Keratinocyte (primary cell): ENCODE measurements at regions not wholly inside any gene's neighbourhood (a gene's known extent, or its start where the extent isn't known, plus 50 kb on each side); places are given as distances from the start of the nearest gene placed in this dataset.

Experiments used
- DNase-seq: peaks from one replicate; pipeline ENCODE4 v3.0.0-alpha.2; 2011; ENCODE audit warnings: low read depth, missing footprints, low spot score
- FAIRE-seq: peaks from 2 replicates; lab custom pipeline; 2011; peaks lifted over from hg19 to GRCh38; lab: Jason Lieb, UNC
- H2AFZ ChIP-seq: 2 replicates; pipeline ENCODE4 v1.6.0; 2012; ENCODE audit warnings: low read length, control low read depth, inconsistent platforms; ENCODE audit not compliant: control insufficient read depth
- H3K27ac ChIP-seq: 2 replicates; pipeline ENCODE4 v1.5.1; 2011; ENCODE audit warnings: low read length; ENCODE audit not compliant: control insufficient read depth, insufficient read depth
- H3K27me3 ChIP-seq: 3 replicates; pipeline ENCODE4 v1.6.0; 2011; ENCODE audit warnings: low read length; ENCODE audit not compliant: control insufficient read depth, insufficient read depth; ENCODE audit errors: extremely low read depth
- H3K36me3 ChIP-seq, 2 experiments: 2 replicates in 1 of 2; 3 replicates in 1 of 2; pipeline ENCODE4 v1.5.1; 2011; ENCODE audit warnings: low read length in 2 of 2, mild to moderate bottlenecking in 1 of 2; ENCODE audit not compliant: control insufficient read depth in 2 of 2, insufficient read depth in 2 of 2; ENCODE audit errors: extremely low read depth in 1 of 2
- H3K4me1 ChIP-seq: 3 replicates; pipeline ENCODE4 v1.5.1; 2011; ENCODE audit warnings: low read length; ENCODE audit not compliant: control insufficient read depth, insufficient read depth; ENCODE audit errors: extremely low read depth
- H3K4me2 ChIP-seq: 3 replicates; pipeline ENCODE4 v1.6.0; 2011; ENCODE audit warnings: low read depth, low read length; ENCODE audit not compliant: control insufficient read depth, insufficient read depth; ENCODE audit errors: extremely low read depth
- H3K4me3 ChIP-seq, 3 experiments: fragments of 200-600 bp in 1 of 3; sonication (generic) in 1 of 3; 2 replicates in 2 of 3; 3 replicates in 1 of 3; pipeline ENCODE4 v1.5.1; 2011 to 2016; ENCODE audit warnings: low read length in 3 of 3, mild to moderate bottlenecking in 3 of 3, control low read depth in 2 of 3, inconsistent platforms in 1 of 3, low read depth in 1 of 3, mixed read lengths in 1 of 3, mixed run types in 1 of 3, moderate library complexity in 1 of 3; ENCODE audit not compliant: control insufficient read depth in 2 of 3, insufficient read depth in 2 of 3; ENCODE audit errors: extremely low read depth in 1 of 3
- H3K79me2 ChIP-seq: 2 replicates; pipeline ENCODE4 v1.6.0; 2012; ENCODE audit warnings: low read length; ENCODE audit not compliant: control insufficient read depth, insufficient read depth
- H3K9ac ChIP-seq: 3 replicates; pipeline ENCODE4 v1.6.0; 2011; ENCODE audit warnings: low read length; ENCODE audit not compliant: control insufficient read depth, insufficient read depth; ENCODE audit errors: extremely low read depth
- H3K9me1 ChIP-seq: 3 replicates; pipeline ENCODE4 v1.6.0; 2011; ENCODE audit warnings: low read length; ENCODE audit not compliant: control insufficient read depth, insufficient read depth; ENCODE audit errors: extremely low read depth
- H3K9me3 ChIP-seq: 2 replicates; pipeline ENCODE4 v1.5.1; 2012; ENCODE audit warnings: low read depth, low read length; ENCODE audit not compliant: control insufficient read depth
- H4K20me1 ChIP-seq: 3 replicates; pipeline ENCODE4 v1.6.0; 2011; ENCODE audit warnings: low read length; ENCODE audit not compliant: control insufficient read depth, insufficient read depth; ENCODE audit errors: extremely low read depth
- EZH2 ChIP-seq: IDR thresholded peaks from one replicate; pipeline ENCODE4 v1.6.1; 2012; ENCODE audit warnings: inconsistent platforms, mild to moderate bottlenecking, low read length, moderate library complexity
- dilution Hi-C: fragments of 300-500 bp; cut with MboI; formaldehyde crosslinking; loops from one replicate; pipeline ENCODE4 v1.7.0; 2020; ENCODE audit warnings: low sequenced_read_pairs; ENCODE audit not compliant: extremely low pct_ligation_motif_present
- TF ChIP-seq, protein P1 (sequence below), 3 experiments: IDR thresholded peaks in 1 of 3; conservative IDR thresholded peaks in 1 of 3; optimal IDR thresholded peaks in 1 of 3; 2 replicates in 2 of 3; 3 replicates in 1 of 3; pipeline versions ENCODE3 to v1.5.1; 2011; ENCODE audit warnings: low read length in 3 of 3, mild to moderate bottlenecking in 3 of 3, moderate library complexity in 2 of 3, control low read depth in 1 of 3, inconsistent platforms in 1 of 3; ENCODE audit not compliant: insufficient read depth in 2 of 3; ENCODE audit errors: extremely low read depth in 1 of 3

DNA sequence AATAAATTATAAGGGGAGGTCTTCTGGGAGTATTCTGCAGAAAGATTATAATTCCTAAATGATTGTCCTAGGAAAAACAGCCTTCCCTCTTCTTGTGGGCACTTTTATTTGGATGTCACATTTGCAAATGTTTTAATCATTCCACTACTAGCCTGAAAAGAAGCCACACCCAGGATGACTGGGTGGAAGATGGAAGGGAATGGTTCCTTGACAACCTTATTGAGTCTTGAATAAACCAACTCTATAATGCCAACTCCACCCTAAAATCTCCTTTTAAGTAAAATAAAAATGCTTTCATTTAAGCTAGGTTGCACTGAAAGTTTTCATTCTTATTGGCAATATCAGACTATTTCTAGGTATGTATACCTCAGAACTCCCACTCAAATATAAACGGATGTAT, 494.6 kb downstream of the RFC3 start:
- FAIRE-seq: no peak
- no peaks in the 10 kb centered on the region for H3K27me3 ChIP-seq
- H3K4me1 ChIP-seq: peaks cover 8% of the 10 kb centered on the region
- H3K79me2 ChIP-seq: no peaks in the 10 kb centered on the region
- H3K4me3 ChIP-seq: no peak overlapping the region
- dilution Hi-C loops: no loop called here
- no peaks in the 10 kb centered on the region for H3K9me1 ChIP-seq
- TF ChIP-seq, protein P1, sequence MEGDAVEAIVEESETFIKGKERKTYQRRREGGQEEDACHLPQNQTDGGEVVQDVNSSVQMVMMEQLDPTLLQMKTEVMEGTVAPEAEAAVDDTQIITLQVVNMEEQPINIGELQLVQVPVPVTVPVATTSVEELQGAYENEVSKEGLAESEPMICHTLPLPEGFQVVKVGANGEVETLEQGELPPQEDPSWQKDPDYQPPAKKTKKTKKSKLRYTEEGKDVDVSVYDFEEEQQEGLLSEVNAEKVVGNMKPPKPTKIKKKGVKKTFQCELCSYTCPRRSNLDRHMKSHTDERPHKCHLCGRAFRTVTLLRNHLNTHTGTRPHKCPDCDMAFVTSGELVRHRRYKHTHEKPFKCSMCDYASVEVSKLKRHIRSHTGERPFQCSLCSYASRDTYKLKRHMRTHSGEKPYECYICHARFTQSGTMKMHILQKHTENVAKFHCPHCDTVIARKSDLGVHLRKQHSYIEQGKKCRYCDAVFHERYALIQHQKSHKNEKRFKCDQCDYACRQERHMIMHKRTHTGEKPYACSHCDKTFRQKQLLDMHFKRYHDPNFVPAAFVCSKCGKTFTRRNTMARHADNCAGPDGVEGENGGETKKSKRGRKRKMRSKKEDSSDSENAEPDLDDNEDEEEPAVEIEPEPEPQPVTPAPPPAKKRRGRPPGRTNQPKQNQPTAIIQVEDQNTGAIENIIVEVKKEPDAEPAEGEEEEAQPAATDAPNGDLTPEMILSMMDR (optimal IDR thresholded peaks at IDR 0.05 in 1 of 3, IDR thresholded peaks at IDR 0.05 in 1 of 3, conservative IDR thresholded peaks at IDR 0.05 in 1 of 3; ENCODE audit: extremely low read depth in 1 of 3, insufficient read depth in 2 of 3, low read length in 3 of 3): no peak
- TF ChIP-seq EZH2: no peak
- no peaks in the 10 kb centered on the region for H3K36me3 ChIP-seq
- H4K20me1 ChIP-seq: no peaks in the 10 kb centered on the region
- no peak for DNase-seq
- H3K9me3 ChIP-seq: no peaks in the 10 kb centered on the region
- no peak overlapping the region for H3K27ac ChIP-seq
- H3K4me2 ChIP-seq: no peak overlapping the region
- H2AFZ ChIP-seq: no peak overlapping the region
- H3K9ac ChIP-seq: no peak overlapping the region

DNA sequence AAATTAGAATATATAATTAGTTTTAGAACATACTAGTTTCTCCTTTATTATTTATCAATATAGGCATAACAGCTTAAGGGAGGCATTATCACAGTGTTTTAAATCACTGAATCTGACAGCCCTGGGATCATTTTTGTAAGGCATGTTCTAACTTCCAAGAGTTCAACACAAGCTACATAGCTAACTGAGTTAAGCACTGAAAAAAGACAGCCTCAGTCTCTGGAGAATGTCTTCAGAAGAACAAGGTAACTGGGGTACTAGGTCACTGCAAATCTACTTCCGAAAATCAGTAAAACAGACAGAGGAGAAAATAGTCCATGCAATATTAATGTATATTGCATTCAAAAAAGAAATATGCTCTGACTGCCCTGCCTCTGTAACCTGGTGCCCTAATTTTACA, 502.1 kb downstream of the RFC3 start:
- no peaks in the 10 kb centered on the region for H3K9me1 ChIP-seq
- H3K27me3 ChIP-seq: peaks cover 5% of the 10 kb centered on the region
- dilution Hi-C loops: no loop called here
- no peak for FAIRE-seq
- H3K4me3 ChIP-seq: no peak overlapping the region
- H4K20me1 ChIP-seq: no peaks in the 10 kb centered on the region
- no peaks in the 10 kb centered on the region for H3K79me2 ChIP-seq
- no peak overlapping the region for H2AFZ ChIP-seq
- H3K36me3 ChIP-seq: no peaks in the 10 kb centered on the region
- H3K9me3 ChIP-seq: no peaks in the 10 kb centered on the region
- no peak for DNase-seq
- H3K4me1 ChIP-seq: no peaks in the 10 kb centered on the region
- no peak overlapping the region for H3K9ac ChIP-seq
- no peak overlapping the region for H3K4me2 ChIP-seq
- no peak for TF ChIP-seq EZH2
- TF ChIP-seq, protein P1 (optimal IDR thresholded peaks at IDR 0.05 in 1 of 3, IDR thresholded peaks at IDR 0.05 in 1 of 3, conservative IDR thresholded peaks at IDR 0.05 in 1 of 3; ENCODE audit: extremely low read depth in 1 of 3, insufficient read depth in 2 of 3, low read length in 3 of 3): no peak
- H3K27ac ChIP-seq: no peak overlapping the region
